Calu3 (cell line): ENCODE measurements at regions not wholly inside any gene's neighbourhood (a gene's known extent, or its start where the extent isn't known, plus 50 kb on each side); places are given as distances from the start of the nearest gene placed in this dataset.
"Not testable (repeated sequence)": the region's sequence is repeated elsewhere in the genome, so short reads cannot be mapped to it uniquely, and the experiment has no call there.

Experiments used
- BruUV-seq: library from RNA; stranded (reverse); fragments of 400-500 nt; replicated peaks from 2 replicates; lab custom pipeline; 2021; lab: Mats Ljungman, UMichigan
- CTCF ChIA-PET: fragments of 300-600 bp; sonication (Branson Sonifier 250); formaldehyde crosslinking; loops from one replicate; lab custom pipeline; 2022; ENCODE audit warnings: antibody characterized with exemption; lab: Charles Lee
- DNase-seq: peaks from one replicate; pipeline ENCODE4 v3.0.0; 2022
- H3K27ac Mint-ChIP-seq: one replicate; pipeline ENCODE4 v1.8.0; 2022; ENCODE audit warnings: mixed read lengths; ENCODE audit not compliant: unreplicated experiment
- H3K27me3 Mint-ChIP-seq: one replicate; pipeline ENCODE4 v1.8.0; 2022; ENCODE audit warnings: mixed read lengths; ENCODE audit not compliant: unreplicated experiment
- H3K36me3 Mint-ChIP-seq: one replicate; pipeline ENCODE4 v1.8.0; 2022; ENCODE audit warnings: mild to moderate bottlenecking, moderate library complexity, mixed read lengths; ENCODE audit not compliant: insufficient read depth, unreplicated experiment
- H3K4me1 Mint-ChIP-seq: one replicate; pipeline ENCODE4 v1.8.0; 2022; ENCODE audit warnings: mild to moderate bottlenecking, low read depth, mixed read lengths; ENCODE audit not compliant: unreplicated experiment
- H3K4me3 Mint-ChIP-seq: one replicate; pipeline ENCODE4 v1.8.0; 2022; ENCODE audit warnings: mild to moderate bottlenecking, low read depth, moderate library complexity, mixed read lengths; ENCODE audit not compliant: unreplicated experiment
- H3K9me3 Mint-ChIP-seq: one replicate; pipeline ENCODE4 v1.8.0; 2022; ENCODE audit warnings: low read depth, mixed read lengths; ENCODE audit not compliant: unreplicated experiment
- intact Hi-C: fragments of 100-400 bp; cut with micrococcal nuclease; formaldehyde crosslinking; loops from one replicate; pipeline ENCODE4 v1.10.0; 2022; ENCODE audit not compliant: unreplicated experiment

DNA sequence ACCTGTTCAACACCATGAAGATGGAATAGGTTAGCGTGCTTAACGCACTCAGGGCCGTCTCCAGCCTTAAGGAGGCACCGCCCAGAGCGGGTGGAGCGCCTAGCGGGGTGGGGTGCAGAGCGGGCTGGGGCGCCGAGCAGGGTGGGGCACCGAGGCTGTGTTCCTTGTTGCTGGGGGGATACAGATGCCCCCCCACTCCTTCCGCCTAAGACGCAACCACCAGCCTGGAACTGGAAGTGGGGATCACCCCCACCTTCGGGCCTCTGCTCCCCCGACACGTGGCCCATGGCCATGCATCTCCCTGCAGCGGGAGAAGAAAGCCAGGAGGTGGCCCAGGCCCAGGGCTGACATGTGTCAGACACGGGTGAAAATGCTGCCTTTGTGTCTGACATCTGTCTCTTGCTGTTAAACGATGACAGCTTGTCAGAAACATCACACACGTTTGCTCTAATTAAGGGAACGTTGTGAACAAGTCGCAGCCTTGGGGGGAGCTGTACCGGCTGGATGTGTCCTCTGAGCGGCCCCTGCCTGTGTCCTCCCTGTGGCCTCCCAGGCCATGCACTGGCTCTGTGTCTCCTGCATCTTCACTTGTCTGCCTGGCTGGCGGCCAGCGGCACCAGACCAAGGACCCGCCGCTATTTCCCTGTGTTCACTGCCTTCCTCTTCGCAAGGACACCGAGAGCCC, 192.5 kb downstream of the LAT start:
- Mint-ChIP-seq H3K27me3 (peaks cover 40% of the 10 kb centered on the region), H3K27ac (peak overlapping the region; percentile 54), H3K4me1 (peaks cover 15% of the 10 kb centered on the region)
- DNase-seq, H3K36me3 Mint-ChIP-seq, intact Hi-C loops, BruUV-seq, CTCF ChIA-PET, H3K4me3 Mint-ChIP-seq, H3K9me3 Mint-ChIP-seq: not testable (repeated sequence)

GRCh38 chr16:29176822-29177202, 192.0 kb downstream of the LAT start:
- Mint-ChIP-seq H3K27me3 (peaks cover 46% of the 10 kb centered on the region), H3K4me1 (peaks cover 15% of the 10 kb centered on the region)
- H3K36me3 Mint-ChIP-seq, CTCF ChIA-PET, H3K4me3 Mint-ChIP-seq, intact Hi-C loops, BruUV-seq, H3K9me3 Mint-ChIP-seq, DNase-seq, H3K27ac Mint-ChIP-seq: not testable (repeated sequence)

- BruUV-seq, CTCF ChIA-PET, intact Hi-C loops, H3K4me3 Mint-ChIP-seq, H3K27ac Mint-ChIP-seq, H3K36me3 Mint-ChIP-seq, DNase-seq, H3K9me3 Mint-ChIP-seq: not testable (repeated sequence)
- peaks cover 15% of the 10 kb centered on the region for H3K4me1 Mint-ChIP-seq
- H3K27me3 Mint-ChIP-seq, result peaks cover 53% of the 10 kb centered on the region
Observed at GRCh38 chr16:29176154-29176470, 191.3 kb downstream of the LAT start.

DNA sequence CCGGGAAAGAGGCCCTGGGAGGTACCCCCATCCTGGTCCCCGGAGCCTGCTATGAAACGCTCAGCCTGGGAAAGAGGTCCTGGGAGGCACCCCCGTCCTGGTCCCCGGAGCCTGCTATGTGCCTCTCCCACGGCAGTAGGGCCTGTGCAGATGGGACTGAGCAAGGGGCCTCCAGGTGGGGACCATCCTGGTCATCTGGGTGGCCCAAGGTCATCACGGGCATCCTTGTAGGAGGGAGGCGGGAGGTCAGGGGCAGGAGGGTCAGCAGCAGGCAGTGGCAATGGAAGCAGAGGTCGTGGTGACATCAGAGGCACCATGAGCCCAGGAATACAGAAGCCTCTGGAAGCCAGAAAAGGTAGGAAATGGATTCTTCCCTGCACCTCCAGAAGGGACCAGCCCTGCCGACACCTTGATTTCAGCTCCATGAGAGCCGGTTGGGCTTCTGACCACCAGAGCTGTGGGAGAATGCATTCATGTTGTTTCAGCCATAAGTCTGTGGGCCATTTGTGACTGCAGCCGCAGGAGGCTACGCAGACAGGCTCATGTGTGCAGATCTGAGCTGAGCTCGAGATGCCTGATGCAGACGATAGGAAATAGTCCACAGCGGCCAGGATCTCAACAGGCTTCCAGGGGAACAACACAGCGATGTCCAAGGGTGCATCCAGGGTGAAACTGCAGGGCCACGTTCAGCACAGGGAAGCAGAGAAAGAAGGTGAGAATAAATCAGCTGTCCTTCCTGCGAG, 190.7 kb downstream of the LAT start:
- H3K36me3 Mint-ChIP-seq, H3K9me3 Mint-ChIP-seq, intact Hi-C loops, DNase-seq, CTCF ChIA-PET, BruUV-seq, H3K27ac Mint-ChIP-seq, H3K4me3 Mint-ChIP-seq: not testable (repeated sequence)
- Mint-ChIP-seq H3K4me1 (peaks cover 15% of the 10 kb centered on the region), H3K27me3 (peaks cover 54% of the 10 kb centered on the region)

DNA sequence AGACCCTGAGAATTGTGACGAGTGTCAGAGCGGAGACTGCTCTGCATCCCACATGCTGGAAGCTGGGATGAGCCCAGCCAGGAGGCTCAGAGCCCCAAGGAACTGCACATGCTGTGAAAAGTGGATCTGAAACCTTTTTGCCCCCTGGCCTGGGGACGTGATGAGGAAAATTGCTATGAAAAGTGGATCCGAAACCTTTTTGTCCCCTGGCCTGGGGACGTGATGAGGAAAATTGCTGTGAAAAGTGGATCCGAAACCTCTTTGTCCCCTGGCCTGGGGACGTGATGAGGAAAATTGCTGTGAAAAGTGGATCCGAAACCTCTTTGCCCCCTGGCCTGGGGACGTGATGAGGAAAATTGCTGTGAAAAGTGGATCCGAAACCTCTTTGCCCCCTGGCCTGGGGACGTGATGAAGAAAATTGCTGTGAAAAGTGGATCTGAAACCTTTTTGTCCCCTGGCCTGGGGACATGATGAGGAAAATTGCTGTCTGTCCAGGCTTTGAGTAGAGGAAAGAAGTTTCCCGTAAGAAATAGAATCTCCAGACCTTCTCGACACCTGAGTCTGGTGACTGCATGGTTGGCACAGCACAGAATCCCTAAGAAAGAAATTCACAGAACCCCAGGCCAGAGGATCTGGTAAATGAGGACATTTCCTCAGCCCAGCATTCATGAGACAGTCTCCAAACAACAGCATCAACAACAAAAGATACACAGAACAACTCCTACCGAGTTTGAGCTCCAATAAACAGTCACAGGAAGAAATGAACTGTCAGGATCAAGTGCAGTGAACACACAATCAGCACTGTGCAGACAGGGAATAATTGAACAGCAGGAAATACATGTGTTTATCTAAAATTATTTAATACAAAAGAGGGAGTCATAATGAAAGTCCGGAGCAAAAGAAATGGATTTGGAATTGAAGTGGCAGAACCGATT, 188.8 kb downstream of the LAT start:
- CTCF ChIA-PET, H3K9me3 Mint-ChIP-seq, H3K27ac Mint-ChIP-seq, intact Hi-C loops, BruUV-seq, H3K36me3 Mint-ChIP-seq, DNase-seq, H3K4me3 Mint-ChIP-seq: not testable (repeated sequence)
- H3K4me1 Mint-ChIP-seq, result peaks cover 13% of the 10 kb centered on the region
- peaks cover 54% of the 10 kb centered on the region for H3K27me3 Mint-ChIP-seq

GRCh38 chr16:29172098-29172724, 187.4 kb downstream of the LAT start:
- H3K27ac Mint-ChIP-seq, H3K36me3 Mint-ChIP-seq, intact Hi-C loops, H3K4me1 Mint-ChIP-seq, H3K4me3 Mint-ChIP-seq, H3K9me3 Mint-ChIP-seq, DNase-seq, CTCF ChIA-PET, BruUV-seq: not testable (repeated sequence)
- H3K27me3 Mint-ChIP-seq, result peaks cover 41% of the 10 kb centered on the region

DNA sequence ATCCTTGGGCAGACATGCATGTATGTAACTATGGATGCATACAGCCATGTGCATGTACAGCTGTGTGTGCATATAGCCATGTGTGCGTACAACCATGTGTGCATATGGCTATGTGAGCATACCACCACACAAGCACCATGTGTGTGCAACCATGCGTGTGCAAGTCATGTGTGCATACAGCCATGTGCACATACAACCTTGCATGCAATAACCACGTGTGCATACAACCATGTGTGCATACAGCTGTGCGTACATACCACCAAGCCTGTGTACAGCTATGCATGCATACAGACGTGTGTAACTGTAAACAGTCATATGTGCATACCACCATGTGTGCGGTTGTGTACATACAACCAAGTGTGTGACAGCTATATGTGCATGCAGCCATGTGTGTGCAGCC, 186.4 kb downstream of the LAT start:
- intact Hi-C loops, H3K9me3 Mint-ChIP-seq, CTCF ChIA-PET, H3K27ac Mint-ChIP-seq, DNase-seq, H3K36me3 Mint-ChIP-seq, H3K4me3 Mint-ChIP-seq, H3K4me1 Mint-ChIP-seq, BruUV-seq: not testable (repeated sequence)
- H3K27me3 Mint-ChIP-seq, result peaks cover 40% of the 10 kb centered on the region

GRCh38 chr16:29170393-29171119, 185.7 kb downstream of the LAT start:
- H3K4me1 Mint-ChIP-seq, DNase-seq, H3K9me3 Mint-ChIP-seq, intact Hi-C loops, BruUV-seq, H3K27ac Mint-ChIP-seq, CTCF ChIA-PET, H3K4me3 Mint-ChIP-seq, H3K36me3 Mint-ChIP-seq: not testable (repeated sequence)
- peaks cover 40% of the 10 kb centered on the region for H3K27me3 Mint-ChIP-seq
